ENCODE measurements at regions not wholly inside any gene's neighbourhood (a gene's known extent, or its start where the extent isn't known, plus 50 kb on each side); places are given as distances from the start of the nearest gene placed in this dataset.

DNA sequence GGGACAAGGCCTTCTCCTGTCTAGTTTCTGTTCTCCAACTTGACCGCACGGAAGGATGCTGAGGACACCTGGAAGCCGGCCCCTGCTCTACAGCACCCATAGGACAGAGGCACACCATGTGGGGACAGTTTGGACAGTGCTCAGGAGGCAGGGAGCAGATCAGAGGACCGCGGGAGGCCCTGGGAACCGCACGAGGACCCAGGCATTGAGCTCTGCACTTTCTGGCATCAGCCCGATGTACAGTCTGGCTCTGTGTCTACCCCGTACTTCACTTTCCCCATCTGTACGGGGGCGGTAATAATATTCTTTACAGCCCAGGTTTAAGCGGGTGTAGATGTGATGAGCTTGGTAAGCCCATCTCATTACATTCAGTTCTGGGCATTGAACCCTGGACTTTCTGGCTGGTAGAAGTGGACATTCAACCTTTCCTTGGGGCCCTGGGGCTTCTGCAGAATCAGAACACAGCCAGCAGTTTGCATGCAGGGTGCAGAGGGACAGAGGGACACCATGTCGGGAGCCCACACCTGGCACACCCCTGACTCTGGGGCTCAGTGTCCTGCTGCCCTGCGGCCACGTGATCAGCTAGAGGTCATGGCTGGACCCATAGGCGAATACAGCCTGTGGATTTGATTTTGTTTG lies 258.7 kb downstream of the SEC14L1 start:
- DNase-seq: no peak
- Mint-ChIP-seq H3K27me3 (no peaks in the 10 kb centered on the region), H3K9me3 (no peaks in the 10 kb centered on the region)

DNA sequence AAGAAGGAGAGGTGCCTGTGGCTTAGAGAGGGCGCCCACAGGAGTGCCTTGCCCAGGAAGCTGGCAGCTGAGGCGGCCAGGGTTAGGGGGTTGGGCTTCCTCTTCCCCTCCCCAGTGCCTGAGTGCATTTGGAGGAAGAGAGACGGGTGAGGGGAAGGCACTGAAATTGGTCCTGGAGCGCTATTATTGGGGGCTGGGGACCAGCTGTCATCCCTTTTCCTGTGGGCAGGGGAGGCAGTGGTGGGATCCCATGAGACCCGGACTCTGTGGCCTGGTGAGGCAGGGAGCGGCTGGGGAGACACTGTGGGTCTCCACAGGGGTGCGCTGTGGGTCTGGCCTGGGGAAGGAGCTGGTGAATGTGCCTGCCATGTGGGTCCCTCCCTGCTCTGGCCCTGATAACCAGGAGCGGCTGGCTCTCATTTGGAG lies 259.7 kb downstream of the SEC14L1 start:
- peaks cover 58% of the 10 kb centered on the region for H3K4me1 Mint-ChIP-seq
- H3K27me3 Mint-ChIP-seq: no peaks in the 10 kb centered on the region
- no peaks in the 10 kb centered on the region for H3K9me3 Mint-ChIP-seq
- peak; percentile 76 for ATAC-seq (ENCODE audit: low read depth)
- POLR2A ChIA-PET: interaction anchor here (0.8 to 9.6 kb wide), 20 partner anchors 9 to 94 kb away, joined by 3 to 191 read pairs (median 6); no protein-coding TSS in a partner anchor
- peak overlapping the region; percentile 90 for H3K27ac Mint-ChIP-seq
- CTCF ChIA-PET: interaction anchor here (0.7 to 4.9 kb wide), 33 partner anchors 8 to 613 kb away, joined by 3 to 91 read pairs (median 4); no protein-coding TSS in a partner anchor
- peaks cover 17% of the 10 kb centered on the region for H3K36me3 Mint-ChIP-seq (ENCODE audit: low read depth)
- H3K4me3 Mint-ChIP-seq: peak overlapping the region; percentile 76
- TF ChIP-seq, protein P1, sequence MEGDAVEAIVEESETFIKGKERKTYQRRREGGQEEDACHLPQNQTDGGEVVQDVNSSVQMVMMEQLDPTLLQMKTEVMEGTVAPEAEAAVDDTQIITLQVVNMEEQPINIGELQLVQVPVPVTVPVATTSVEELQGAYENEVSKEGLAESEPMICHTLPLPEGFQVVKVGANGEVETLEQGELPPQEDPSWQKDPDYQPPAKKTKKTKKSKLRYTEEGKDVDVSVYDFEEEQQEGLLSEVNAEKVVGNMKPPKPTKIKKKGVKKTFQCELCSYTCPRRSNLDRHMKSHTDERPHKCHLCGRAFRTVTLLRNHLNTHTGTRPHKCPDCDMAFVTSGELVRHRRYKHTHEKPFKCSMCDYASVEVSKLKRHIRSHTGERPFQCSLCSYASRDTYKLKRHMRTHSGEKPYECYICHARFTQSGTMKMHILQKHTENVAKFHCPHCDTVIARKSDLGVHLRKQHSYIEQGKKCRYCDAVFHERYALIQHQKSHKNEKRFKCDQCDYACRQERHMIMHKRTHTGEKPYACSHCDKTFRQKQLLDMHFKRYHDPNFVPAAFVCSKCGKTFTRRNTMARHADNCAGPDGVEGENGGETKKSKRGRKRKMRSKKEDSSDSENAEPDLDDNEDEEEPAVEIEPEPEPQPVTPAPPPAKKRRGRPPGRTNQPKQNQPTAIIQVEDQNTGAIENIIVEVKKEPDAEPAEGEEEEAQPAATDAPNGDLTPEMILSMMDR (IDR thresholded peaks at IDR 0.05): no peak
- intact Hi-C loops (cut with micrococcal nuclease): loop anchor here (1.0 to 10.0 kb wide), 6 partner anchors 30 to 614 kb away; no protein-coding TSS in a partner anchor
- peak; percentile 69 for DNase-seq

More for the DNA sequence above, 258.7 kb downstream of the SEC14L1 start:
- TF ChIP-seq, protein P1 (IDR thresholded peaks at IDR 0.05): no peak
- Mint-ChIP-seq H3K27ac (peak overlapping the region; percentile 90), H3K4me1 (peaks cover 48% of the 10 kb centered on the region), H3K4me3 (no peak overlapping the region), H3K36me3 (ENCODE audit: low read depth) (peaks cover 12% of the 10 kb centered on the region)
- POLR2A ChIA-PET: interaction anchor here (0.9 to 9.6 kb wide), 17 partner anchors 9 to 95 kb away, joined by 4 to 191 read pairs (median 8); no protein-coding TSS in a partner anchor
- no peak for ATAC-seq (ENCODE audit: low read depth)
- intact Hi-C loops (cut with micrococcal nuclease): no loop called here
- CTCF ChIA-PET: interaction anchor here (0.6 to 4.9 kb wide), 24 partner anchors 8 to 614 kb away, joined by 3 to 91 read pairs (median 6); no protein-coding TSS in a partner anchor

DNA sequence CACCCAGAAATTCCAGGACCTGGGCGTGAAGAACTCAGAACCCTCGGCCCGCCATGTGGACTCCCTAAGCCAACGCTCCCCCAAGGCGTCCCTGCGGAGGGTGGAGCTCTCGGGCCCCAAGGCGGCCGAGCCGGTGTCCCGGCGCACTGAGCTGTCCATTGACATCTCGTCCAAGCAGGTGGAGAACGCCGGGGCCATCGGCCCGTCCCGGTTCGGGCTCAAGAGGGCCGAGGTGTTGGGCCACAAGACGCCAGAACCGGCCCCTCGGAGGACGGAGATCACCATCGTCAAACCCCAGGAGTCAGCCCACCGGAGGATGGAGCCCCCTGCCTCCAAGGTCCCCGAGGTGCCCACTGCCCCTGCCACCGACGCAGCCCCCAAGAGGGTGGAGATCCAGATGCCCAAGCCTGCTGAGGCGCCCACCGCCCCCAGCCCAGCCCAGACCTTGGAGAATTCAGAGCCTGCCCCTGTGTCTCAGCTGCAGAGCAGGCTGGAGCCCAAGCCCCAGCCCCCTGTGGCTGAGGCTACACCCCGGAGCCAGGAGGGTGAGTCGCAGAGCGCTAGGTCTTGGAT lies 261.5 kb downstream of the SEC14L1 start:
- ChIA-PET CTCF (interaction anchor here (0.7 to 4.9 kb wide), 4 partner anchors 18 to 93 kb away, joined by 3 to 85 read pairs (median 4); no protein-coding TSS in a partner anchor), POLR2A (interaction anchor here (0.9 to 9.6 kb wide), 4 partner anchors 12 to 92 kb away, joined by 3 to 191 read pairs (median 20); no protein-coding TSS in a partner anchor)
- TF ChIP-seq, protein P1 (IDR thresholded peaks at IDR 0.05): no peak
- DNase-seq (no peak), ATAC-seq (ENCODE audit: low read depth) (no peak)
- H3K4me3 Mint-ChIP-seq: no peak overlapping the region
- no peaks in the 10 kb centered on the region for H3K27me3 Mint-ChIP-seq
- H3K4me1 Mint-ChIP-seq: peaks cover 76% of the 10 kb centered on the region
- H3K36me3 Mint-ChIP-seq (ENCODE audit: low read depth): peaks cover 19% of the 10 kb centered on the region
- H3K9me3 Mint-ChIP-seq: no peaks in the 10 kb centered on the region
- no peak overlapping the region for H3K27ac Mint-ChIP-seq
- intact Hi-C loops (cut with micrococcal nuclease): loop anchor here (10.0 kb wide), 1 partner anchor 613 kb away; no protein-coding TSS in a partner anchor

DNA sequence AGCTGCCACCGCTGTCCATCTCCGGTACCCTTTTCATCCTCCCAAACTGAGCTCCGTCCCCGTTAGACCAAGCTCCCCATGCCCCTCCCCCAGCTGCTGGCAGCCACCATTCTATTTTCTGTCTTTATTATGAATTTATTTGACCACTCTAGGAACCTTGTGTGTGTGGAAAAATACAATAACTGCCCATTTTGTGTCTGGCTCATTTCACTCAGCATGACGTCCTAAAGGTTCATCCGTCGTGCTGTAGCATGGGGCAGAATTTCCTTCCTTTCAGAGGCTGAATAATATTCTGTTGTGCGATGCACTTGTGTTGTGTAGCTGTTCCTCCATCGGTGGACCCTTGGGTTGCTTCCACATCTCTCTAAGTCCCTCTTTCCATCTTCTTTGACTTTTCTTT lies 263.1 kb downstream of the SEC14L1 start:
- DNase-seq: no peak
- peaks cover 91% of the 10 kb centered on the region for H3K4me1 Mint-ChIP-seq
- intact Hi-C loops (cut with micrococcal nuclease): loop anchor here (10.0 kb wide), 1 partner anchor 611 kb away; no protein-coding TSS in a partner anchor
- TF ChIP-seq, protein P1 (IDR thresholded peaks at IDR 0.05): no peak
- H3K9me3 Mint-ChIP-seq: no peaks in the 10 kb centered on the region
- H3K4me3 Mint-ChIP-seq: peak overlapping the region; percentile 89
- H3K27ac Mint-ChIP-seq: peak overlapping the region; percentile 96
- H3K36me3 Mint-ChIP-seq (ENCODE audit: low read depth): peaks cover 19% of the 10 kb centered on the region
- ChIA-PET CTCF (interaction anchor here (1.0 to 4.9 kb wide), 5 partner anchors 25 to 91 kb away, joined by 4 to 85 read pairs (median 5); no protein-coding TSS in a partner anchor), POLR2A (interaction anchor here (0.6 to 9.6 kb wide), 11 partner anchors 7 to 1314 kb away, joined by 3 to 191 read pairs (median 3); partner anchors contain the start of gene TNRC6C)
- H3K27me3 Mint-ChIP-seq: no peaks in the 10 kb centered on the region
- ATAC-seq (ENCODE audit: low read depth): no peak

Data from activated B cell treated with CpG ODN at 0.5 μM for 24 hours (primary cell).